Bronchial epithelial cell (primary cell): ENCODE measurements at regions not wholly inside any gene's neighbourhood (a gene's known extent, or its start where the extent isn't known, plus 50 kb on each side); places are given as distances from the start of the nearest gene placed in this dataset.
"Not testable (repeated sequence)": the region's sequence is repeated elsewhere in the genome, so short reads cannot be mapped to it uniquely, and the experiment has no call there.

Experiments
- DNase-seq: peaks from one replicate; pipeline ENCODE4 v3.0.0-alpha.2; 2010; ENCODE audit warnings: low read depth
- FAIRE-seq: peaks from 2 replicates; lab custom pipeline; 2011; peaks lifted over from hg19 to GRCh38; lab: Jason Lieb, UNC
- H3K27me3 ChIP-seq: 2 replicates; pipeline ENCODE4 v1.5.1; 2011; ENCODE audit warnings: low read length; ENCODE audit not compliant: control insufficient read depth, insufficient read depth
- H3K36me3 ChIP-seq: 2 replicates; pipeline ENCODE4 v1.5.1; 2011; ENCODE audit warnings: low read length; ENCODE audit not compliant: control insufficient read depth, insufficient read depth
- H3K4me3 ChIP-seq: 2 replicates; pipeline ENCODE4 v1.5.1; 2011; ENCODE audit warnings: mild to moderate bottlenecking, low read depth, low read length, control low read depth
- CTCF ChIP-seq: IDR thresholded peaks from 2 replicates; pipeline ENCODE4 v1.5.1; 2011; ENCODE audit warnings: mild to moderate bottlenecking, moderate library complexity, low read length, control low read depth, inconsistent platforms; ENCODE audit not compliant: insufficient read depth, severe bottlenecking

DNA sequence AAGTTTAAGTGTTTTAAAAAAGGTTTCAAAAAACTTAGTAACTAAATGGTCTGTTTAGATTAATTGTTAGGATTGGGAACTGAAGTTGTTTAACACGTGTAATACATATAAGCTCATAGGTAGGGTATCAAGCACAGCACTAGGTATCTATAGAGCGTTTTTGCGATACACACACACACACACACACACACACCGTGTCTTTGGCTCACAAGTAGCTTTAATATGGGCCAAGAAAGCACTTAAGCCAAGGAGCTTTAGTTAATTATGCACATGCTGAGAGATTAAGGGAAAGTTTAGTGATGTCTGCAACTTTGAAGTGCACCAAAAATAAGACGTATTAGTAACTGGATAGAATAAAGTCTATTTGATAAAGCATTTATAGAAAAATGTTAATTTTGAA, 93.8 kb upstream of the CNTNAP2 start:
- no peak for DNase-seq
- Histone ChIP-seq H3K36me3 (no peaks in the 10 kb centered on the region), H3K27me3 (no peaks in the 10 kb centered on the region), H3K4me3 (no peak overlapping the region)
- FAIRE-seq = no peak
- TF ChIP-seq CTCF = no peak

DNA sequence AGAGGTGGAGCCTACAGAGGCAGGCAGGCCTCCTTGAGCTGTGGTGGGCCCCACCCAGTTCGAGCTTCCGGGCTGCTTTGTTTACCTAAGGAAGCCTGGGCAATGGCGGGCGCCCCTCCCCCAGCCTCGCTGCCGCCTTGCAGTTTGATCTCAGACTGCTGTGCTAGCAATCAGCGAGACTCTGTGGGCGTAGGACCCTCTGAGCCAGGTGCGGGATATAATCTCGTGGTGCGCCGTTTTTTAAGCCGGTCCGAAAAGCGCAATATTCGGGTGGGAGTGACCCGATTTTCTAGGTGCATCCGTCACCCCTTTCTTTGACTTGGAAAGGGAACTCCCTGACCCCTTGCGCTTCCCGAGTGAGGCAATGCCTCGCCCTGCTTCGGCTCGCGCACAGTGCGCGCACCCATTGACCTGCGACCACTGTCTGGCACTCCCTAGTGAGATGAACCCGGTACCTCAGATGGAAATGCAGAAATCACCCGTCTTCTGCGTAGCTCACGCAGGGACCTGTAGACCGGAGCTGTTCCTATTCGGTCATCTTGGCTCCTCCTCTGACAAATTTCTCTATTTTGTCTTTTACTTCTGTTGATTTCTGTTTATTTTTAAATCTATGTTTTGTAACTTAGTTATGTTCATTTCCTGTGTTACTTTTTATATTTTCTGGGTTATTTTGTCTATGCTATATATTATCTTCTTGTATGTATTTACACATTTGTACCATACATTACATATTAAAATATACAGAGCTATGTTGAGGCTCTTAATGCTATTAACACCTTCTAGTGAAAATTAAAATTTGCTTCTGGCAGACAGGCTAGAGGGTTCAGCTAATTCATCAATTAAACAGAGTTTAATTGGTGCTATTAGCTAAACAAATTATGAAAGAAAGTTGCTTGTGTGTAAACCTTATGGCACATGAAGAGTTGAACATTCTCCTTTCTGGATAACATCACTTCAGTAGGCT, 97.3 kb upstream of the CNTNAP2 start:
- not testable (repeated sequence) for FAIRE-seq, DNase-seq, H3K36me3 ChIP-seq, H3K4me3 ChIP-seq, H3K27me3 ChIP-seq

GRCh38 chr7:146017366-146017765, 99.2 kb upstream of the CNTNAP2 start:
- not testable (repeated sequence) for H3K27me3 ChIP-seq, H3K4me3 ChIP-seq, FAIRE-seq, H3K36me3 ChIP-seq, DNase-seq

- not testable (repeated sequence) for H3K36me3 ChIP-seq, FAIRE-seq, H3K4me3 ChIP-seq, DNase-seq, H3K27me3 ChIP-seq
These were observed 102.4 kb upstream of the CNTNAP2 start for GRCh38 chr7:146014154-146014553.

GRCh38 chr7:146008293-146008692, 108.3 kb upstream of the CNTNAP2 start:
- FAIRE-seq = no peak
- no peaks in the 10 kb centered on the region for H3K27me3 ChIP-seq
- no peak for TF ChIP-seq CTCF
- no peaks in the 10 kb centered on the region for H3K36me3 ChIP-seq
- DNase-seq = no peak
- no peak overlapping the region for H3K4me3 ChIP-seq

DNA sequence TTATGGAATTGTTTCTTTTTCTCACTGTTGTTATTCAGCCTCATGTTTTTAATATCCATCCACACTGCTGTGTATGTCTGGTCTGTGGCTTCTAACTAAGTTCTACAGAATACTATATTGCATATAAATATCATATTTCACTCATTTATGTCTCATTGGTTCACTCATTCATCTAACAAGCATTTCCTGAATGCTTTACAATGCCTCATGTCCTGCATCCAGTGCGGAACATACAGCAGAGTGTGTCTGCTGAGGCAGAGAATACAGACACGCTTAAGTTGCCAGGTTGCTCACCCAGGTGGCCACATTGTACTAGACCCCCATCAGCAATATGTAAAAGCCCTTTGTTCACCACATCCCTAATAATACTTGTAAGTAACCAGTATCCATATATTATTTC, 111.8 kb upstream of the CNTNAP2 start:
- no peak for DNase-seq
- TF ChIP-seq CTCF = no peak
- no peak for FAIRE-seq
- no peak overlapping the region for H3K4me3 ChIP-seq
- no peaks in the 10 kb centered on the region for H3K27me3 ChIP-seq
- H3K36me3 ChIP-seq = no peaks in the 10 kb centered on the region

GRCh38 chr7:146002431-146003078, 114.0 kb upstream of the CNTNAP2 start:
- TF ChIP-seq CTCF = no peak
- FAIRE-seq = no peak
- DNase-seq = no peak
- Histone ChIP-seq H3K36me3 (no peaks in the 10 kb centered on the region), H3K27me3 (no peaks in the 10 kb centered on the region), H3K4me3 (no peak overlapping the region)
